HG03280 (cell line): ENCODE measurements at regions not wholly inside any gene's neighbourhood (a gene's known extent, or its start where the extent isn't known, plus 50 kb on each side); places are given as distances from the start of the nearest gene placed in this dataset.

Experiments used
- ATAC-seq: cut with Tn5 transposase; IDR thresholded peaks from one replicate; pipeline ENCODE4 v1.9.1; 2021; ENCODE audit warnings: mild to moderate bottlenecking, moderate library complexity; ENCODE audit not compliant: unreplicated experiment

- no peak for ATAC-seq
Observed at GRCh38 chr4:29005838-29006237, 1714.3 kb upstream of the PCDH7 start.

- no peak for ATAC-seq
Observed at GRCh38 chr4:29009908-29010307, 1710.3 kb upstream of the PCDH7 start.

DNA sequence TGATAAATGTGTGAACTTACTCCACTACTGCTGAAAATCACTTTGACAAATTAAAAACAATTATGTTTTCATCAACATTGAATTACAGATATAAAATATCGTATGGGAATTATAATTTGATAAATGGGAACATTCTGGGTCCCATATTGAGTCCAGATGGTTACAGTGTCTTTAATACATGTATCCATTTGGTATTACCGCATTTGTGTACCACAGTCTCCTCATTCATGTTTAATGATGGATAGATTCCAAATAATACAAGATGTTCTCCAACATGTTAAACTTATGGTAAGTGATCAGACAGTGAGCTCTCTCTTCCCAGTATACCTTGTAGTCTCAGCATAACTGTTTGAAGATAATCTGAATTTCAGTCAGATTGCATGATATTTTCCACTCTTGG is 1706.8 kb upstream of the PCDH7 start:
- ATAC-seq, result no peak

DNA sequence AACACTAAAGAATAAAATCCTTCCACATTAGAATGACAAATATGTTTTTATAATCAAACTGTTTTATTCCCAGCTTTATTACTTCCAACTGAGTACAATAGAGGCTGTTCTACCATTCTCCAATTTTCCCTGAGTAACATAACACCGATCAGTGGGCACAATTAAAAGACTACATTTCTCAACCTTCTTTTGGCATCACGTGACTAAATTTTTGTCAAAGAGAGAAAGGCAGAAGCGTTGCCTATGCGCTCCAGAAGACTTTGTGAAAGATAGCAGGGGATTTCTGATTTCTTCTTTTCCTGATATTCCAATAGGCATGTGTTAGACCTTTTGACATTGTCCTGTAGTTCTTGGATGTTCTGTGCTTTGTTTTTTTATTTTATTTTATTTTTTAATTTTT is 1705.6 kb upstream of the PCDH7 start:
- ATAC-seq, result no peak

DNA sequence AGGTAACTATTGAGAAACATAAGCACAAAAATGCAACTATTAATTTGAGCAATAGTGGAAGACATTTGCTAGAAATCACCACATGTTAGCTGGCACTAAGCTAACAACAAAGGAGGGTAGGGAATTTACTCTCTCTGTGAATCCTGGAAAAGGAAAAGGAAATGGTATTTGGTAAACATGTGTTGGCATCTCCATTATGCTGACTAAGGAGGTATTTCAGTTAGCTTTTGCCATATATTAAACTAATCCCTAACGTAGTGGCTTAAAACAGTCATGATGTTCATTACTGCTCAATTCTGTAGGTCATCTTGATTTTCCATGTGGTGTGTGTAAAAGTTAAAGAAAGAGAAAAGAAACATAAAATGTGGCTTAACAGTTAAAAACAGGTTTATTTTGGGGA is 1686.5 kb upstream of the PCDH7 start:
- no peak for ATAC-seq

DNA sequence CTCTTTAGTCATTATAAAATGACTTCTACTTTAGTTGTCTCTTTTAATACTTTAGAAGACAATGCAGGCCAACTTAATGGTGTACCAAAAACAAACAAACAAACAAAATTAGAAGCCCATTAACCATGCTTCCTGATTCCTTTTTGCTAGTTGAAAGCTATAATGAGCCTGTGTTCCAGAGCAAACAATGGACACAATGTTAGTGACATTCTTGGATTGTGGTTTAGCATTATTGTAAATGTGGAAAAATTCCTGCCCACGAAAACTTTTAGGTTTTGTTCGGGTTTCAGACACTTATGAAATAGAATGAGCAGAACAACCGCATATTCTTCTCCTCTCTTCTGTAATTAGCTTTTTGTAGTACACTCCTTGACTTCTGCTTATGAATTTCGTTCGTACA is 1682.7 kb upstream of the PCDH7 start:
- ATAC-seq, result no peak

DNA sequence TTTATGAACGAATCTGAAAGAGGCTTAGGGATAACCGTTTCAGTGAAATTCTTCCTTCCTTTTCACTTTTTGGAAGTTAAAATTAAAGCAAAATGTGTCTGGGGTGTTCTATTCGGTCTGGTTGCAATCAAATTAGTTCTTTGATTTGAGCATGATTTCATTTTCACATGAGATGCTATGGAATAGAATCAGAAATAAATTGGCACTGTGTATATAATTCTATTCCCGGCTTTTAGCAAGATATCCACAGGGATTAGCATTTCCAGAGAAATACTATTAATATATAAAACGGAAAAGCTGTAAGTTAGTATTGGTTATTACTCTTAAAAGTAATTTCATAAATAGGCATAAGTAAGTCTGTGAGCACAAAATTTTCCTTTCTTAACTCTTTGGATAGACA is 1676.8 kb upstream of the PCDH7 start:
- ATAC-seq, result no peak

DNA sequence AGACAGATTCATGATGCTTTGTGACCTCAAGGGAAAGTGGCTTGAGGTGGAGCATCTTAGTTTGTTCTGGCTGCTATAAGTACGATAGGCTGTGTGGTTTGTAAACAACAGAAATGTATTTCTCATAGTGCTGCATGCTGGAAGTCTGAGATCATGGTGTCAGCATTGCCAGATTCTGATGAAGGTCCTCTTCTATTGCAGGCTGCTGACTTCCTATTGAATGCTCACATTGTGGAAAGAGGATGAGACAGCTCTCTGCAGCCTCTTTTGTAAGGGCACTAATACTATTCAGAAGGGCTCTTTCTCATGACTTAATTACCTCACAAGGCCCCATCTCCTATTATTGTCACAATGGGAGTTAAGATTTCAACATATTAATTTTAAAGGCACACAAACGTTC is 1674.0 kb upstream of the PCDH7 start:
- no peak for ATAC-seq

- ATAC-seq, result no peak
Observed at GRCh38 chr4:29046781-29047180, 1673.4 kb upstream of the PCDH7 start.

- ATAC-seq, result no peak
Observed at GRCh38 chr4:29047341-29048041, 1672.7 kb upstream of the PCDH7 start.

DNA sequence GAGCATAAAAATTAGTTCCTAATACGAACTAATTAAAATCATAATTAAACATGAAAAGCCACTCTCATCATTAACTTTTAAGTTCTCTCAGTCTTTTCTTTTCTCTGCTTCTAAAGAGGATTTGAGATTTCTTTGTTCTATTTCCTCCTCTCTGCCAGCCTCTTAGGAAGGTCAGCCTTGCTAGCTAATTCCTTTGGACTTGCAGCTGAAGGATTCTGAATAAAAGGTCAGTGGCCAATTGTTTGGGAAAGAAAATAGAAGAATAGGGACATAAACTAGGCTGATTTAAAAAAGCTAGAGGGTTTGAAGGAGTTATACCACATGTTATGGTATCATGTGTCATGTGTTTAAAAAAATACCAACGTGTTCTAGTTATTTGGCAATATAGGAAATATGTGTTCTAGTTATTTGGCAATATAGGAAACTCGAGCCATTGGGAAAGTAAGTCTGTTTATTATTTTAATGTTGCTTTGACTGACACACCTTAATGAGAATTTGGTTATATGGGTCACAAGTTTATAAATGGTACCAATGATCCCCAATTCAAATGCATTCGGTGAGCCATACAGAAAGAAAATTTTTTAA is 1668.7 kb upstream of the PCDH7 start:
- ATAC-seq, result no peak

DNA sequence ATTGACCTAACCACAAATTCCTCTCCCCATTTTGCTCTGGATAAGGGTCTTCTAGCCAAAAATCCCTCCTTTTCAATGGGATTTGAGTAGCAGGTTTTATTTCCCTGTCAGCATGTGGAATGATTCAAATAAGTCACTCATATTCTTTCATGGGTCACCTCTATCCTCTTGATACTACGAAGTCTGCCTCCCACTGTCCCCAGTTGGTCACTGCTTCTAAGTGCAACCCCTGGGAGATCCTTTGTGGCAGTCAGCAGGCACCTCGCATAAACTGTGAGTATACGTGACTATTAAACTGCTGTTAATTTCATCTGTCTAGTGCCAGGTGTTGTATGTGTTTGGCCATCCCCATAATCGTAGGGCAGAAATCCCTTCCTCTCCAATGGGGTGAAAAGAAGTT is 1667.9 kb upstream of the PCDH7 start:
- no peak for ATAC-seq

DNA sequence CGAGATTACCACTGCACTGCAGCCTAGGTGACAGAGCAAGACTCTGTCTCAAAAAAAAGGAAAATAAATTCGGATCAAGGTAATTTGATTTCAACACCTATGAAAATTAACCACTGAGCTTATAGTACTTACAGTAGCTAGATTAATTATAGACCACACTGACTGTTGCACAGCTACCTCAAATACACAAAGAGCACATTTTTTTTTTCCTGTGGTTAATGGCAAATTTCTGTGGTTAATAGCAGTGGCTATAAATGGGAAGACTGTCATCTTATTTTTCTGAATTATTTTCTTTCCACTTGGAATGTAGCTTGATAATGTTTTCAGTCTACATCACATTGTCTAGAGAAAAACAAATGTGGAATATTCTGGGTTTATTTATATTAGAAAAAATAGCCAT is 1661.6 kb upstream of the PCDH7 start:
- ATAC-seq, result no peak

DNA sequence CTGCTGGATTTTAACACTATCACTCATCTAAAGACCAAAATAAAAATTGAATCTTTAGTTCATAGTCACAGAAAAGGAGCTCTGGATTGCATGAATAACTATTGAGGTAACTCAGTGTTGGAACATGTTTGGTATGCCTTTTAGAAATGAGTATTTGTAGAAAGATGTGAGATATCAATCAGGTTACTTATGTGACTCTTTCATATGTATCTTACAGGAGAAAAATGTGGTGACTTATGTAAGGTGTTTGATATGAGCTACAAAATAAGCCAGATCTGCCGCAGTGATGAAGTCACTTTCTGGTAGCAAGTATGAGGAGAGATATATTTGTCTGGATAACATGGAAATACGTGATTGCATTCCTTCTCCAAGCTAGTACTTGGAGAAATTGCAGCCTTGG is 1653.3 kb upstream of the PCDH7 start:
- no peak for ATAC-seq

- no peak for ATAC-seq
Observed at GRCh38 chr4:29073571-29073970, 1646.6 kb upstream of the PCDH7 start.

GRCh38 chr4:29075366-29075765 is 1644.8 kb upstream of the PCDH7 start:
- ATAC-seq, result no peak

DNA sequence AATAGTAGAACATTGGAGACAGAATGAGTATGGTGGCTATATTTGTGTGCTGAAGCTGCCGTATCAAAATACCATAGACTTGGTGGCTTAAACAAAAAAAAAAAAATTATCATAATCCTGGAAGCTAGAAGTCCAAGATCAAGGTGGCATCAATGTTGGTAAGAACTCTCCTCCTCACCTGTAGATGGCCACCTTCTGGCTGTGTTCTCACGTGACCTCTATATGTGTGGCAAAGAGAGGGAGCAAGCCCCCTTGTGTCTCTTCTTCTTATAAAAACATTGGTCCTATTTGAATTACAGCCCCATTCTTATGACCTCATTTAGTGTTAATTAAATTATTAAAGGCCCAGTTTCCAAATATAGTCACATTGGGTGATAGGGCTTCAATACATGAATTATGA is 1640.9 kb upstream of the PCDH7 start:
- ATAC-seq, result no peak

DNA sequence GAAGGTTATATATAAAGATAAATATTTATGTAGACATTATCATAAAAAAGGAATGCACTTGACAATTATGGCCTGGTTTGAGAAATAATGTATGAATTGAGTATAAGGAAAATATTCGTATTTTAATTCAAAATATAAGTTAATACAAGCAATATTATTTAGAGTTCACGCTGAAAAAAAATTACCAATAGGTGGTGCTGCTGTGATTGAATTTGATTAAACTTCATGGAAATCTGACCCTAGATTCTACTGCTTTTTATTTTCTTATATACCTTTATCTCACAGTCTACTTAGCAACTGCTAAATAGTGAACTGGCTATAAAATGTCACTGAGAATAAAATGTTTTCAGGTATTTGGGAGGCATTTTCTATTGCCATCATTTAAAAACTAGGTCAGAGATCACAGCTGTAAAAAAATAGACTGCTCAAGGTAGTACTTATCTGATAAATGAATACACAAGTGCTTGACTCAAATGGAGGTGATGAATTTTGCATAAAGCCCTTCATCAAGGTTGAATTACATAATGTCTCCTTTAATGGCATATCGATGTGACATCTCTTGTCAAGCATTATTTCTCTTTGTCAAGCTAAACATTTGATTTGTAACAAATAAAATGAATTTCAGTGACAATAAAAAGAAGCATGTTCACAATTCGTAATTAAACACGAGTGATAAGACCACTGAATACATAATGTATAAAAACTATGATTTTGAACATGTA is 1638.8 kb upstream of the PCDH7 start:
- ATAC-seq, result no peak

DNA sequence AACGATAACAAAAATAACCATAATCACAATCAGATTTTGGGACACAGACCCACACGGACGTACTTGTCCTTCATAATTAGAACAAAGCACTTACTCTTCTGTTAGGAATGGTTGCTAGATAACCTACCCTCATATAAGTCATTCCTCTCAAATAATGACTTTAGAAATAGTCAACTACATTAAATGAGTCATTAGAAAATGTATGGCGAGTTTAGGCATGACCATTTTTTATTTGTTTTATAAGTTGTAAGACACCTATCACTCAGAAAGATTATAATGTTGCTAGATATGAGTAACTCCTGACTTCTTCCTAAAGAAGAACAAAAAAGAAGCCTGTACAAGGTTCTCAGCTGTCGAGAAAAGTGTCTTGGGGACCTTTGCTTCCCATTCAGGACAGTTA is 1637.5 kb upstream of the PCDH7 start:
- no peak for ATAC-seq

DNA sequence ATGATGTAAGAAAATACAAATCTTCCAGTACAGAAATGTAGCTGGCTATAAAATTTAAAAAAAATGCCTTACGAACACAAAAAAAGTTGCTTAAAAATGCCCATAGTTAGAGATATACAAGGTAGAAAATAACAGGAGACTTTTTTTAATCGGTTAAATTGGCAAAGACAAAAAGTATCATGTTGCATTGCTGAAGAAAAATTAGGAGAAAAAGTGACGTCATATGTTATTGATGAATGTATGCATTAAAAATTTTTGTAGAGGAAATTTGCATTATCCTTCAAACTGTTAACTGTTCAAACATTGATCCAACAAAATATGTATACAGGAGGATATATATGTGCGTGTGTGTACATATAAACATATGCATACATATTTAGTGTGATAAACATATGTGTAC is 1634.4 kb upstream of the PCDH7 start:
- no peak for ATAC-seq

DNA sequence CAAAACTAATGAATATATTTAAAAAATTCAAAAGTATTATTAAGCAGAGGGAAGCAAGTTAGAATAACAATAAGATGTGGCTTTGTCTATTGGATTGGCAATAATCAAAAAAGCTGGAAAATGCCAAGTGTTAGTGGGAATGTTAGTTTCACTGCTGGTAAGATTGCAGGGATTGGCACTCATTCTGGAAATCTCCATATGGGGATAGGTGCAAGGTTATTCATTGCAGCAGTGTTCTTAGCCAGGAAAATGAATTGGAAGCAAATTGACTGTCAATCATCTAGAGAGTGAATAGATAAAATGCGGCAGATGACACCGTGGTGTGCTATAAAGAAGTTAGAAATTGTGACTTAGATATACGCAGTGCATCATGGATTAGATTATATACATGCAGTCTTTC is 1615.5 kb upstream of the PCDH7 start:
- no peak for ATAC-seq

DNA sequence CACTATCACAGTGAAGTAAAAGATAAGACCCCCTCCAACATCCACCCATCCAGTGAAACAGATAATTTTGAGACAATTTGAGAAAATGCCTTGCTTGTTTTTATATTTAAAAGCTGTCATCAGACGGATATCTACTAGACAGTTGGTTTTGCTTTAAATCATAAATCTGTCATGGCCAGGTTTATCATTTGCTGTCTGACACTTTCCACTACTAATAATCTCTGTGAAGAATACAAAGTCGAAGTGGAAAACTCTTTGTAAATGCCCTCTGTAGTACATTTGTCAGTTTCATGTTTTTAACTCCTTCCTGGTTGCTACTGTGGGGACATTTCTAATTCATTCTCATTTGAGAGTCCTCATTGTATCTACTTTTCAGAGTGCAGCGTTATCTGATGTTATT is 1606.2 kb upstream of the PCDH7 start:
- ATAC-seq, result no peak
